ENCODE measurements at regions not wholly inside any gene's neighbourhood (a gene's known extent, or its start where the extent isn't known, plus 50 kb on each side); places are given as distances from the start of the nearest gene placed in this dataset.
A peak's percentile ranks its signal among the peaks of the same experiment; 100 is the strongest.

DNA sequence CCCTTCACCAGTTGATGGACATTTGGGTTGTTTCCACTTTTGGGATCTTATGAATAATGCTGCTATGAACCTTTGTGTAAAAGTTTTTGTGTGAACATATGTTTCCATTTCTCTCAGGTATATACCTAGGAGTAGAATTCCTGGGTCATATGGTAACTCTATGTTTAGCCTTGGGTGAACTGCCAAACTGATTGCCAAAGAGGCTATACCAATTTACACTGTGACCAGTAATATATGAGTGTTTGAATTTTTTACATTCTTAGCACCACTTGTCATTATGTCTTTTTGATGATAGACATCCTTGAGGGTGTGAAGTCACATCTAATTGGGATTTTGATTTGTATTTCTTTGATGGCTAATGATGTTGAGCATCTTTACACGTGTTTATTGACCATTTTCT, 290.1 kb downstream of the DUSP10 start:
- no peak for DNase-seq (ENCODE audit: low read depth in 2 of 3, low spot score in 1 of 3)

DNA sequence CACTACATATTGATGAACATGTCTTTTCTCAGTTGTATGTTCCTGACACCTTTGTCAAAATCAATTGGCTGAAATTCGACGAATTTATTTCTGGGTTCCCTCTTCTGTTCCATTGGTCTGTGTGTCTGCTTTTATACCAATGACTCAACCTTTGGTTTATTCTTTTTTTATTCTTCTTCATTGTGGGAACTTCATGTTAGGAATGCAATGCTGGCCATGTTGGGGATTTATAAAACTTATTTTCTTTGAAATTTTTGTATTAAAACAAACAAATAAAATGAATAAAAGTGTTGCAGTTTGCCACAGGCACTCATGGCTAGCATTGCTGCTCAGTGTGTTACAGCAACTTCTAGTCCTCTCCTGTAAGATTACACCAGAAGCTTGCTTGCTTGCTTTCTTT, 287.8 kb downstream of the DUSP10 start:
- DNase-seq (ENCODE audit: low read depth in 2 of 3, low spot score in 1 of 3): no peak

DNA sequence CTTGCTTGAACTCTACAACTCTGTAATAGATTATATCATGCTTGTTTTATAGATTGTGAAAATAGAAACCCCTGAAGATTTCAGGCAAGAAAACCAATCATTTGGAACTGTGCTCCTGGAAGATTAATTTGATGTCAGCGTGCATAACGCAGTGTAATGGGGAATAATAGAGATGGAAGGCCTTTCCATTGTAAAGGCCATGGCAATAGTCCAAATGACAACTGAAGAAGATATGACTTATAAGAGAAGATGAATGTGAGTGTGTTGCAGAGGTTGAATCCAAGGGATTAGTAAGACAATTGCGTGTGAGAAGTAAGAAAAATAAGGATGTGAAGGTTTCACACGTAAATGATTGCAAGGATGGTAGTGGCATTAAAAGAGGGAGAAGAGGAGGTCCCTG, 285.0 kb downstream of the DUSP10 start:
- no peak for DNase-seq (ENCODE audit: low read depth in 2 of 3, low spot score in 1 of 3)

DNA sequence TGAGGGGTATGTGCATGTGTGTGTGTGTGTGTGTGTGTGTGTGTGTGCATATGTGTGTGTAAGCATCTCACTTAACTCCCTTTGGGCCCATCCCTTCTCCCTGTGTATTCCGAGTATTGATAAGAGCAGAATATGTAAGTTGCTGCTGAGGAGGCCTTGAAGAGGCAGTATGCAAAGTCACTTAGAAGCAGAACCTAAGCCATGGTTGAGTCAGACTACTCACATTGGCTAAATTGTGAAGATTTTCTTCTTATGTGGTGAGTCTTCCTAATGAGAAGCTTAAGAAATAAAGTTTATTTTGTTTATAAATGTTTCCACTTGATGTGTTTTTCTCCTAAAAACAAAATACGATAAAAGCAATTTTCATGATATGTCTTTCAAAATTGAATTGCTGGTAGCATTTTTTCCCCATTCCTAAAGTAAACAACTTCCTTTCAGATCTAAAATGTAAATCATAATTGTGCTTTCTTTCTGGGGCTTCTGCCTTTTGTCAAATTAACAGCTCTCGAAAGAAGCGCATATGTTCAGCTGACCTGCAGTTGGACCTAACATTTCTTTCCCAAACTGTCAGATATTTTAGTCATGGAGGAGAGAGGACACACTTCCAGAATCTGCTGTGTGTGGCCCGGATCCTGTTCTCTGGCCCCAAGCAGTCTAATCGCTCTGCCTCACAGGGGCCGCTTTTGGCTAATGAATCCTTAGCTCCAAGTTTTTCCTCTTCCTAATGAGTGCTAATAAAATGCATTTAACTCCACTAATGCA, 284.0 kb downstream of the DUSP10 start:
- no peak for DNase-seq (ENCODE audit: low read depth in 2 of 3, low spot score in 1 of 3)

DNA sequence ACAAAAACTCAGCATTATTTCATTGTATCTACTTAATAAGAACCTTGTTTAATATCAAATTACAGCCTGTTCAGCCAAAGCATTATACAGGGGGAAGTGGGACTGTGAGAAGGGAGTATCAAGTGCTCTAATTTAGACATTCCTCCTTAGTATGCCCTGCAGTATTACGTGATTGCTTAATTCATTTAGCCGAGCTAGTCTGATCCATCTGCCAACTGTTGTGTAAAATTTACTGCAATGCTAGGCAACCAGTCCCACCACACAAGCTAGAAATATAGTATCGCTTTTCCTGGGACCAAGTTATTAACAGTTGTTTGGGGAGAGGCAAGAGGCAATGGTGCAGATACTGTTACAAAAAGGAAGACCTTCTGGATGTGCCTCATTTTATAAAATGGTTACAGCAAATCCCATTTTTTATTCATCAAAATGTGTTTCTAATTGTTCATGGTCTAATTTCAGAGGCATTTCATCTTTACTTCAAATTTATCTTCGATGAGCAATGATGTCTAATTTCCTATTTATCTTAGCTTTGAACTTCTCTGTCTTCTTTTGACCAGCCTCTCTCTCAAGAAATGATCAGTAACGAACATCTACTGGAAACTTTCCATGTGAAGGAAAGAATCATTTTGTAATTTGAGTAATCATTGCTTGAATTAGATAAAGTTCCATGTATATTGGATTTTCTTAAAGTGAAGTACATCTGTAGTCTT, 283.3 kb downstream of the DUSP10 start:
- no peak for DNase-seq (ENCODE audit: low read depth in 2 of 3, low spot score in 1 of 3)

DNA sequence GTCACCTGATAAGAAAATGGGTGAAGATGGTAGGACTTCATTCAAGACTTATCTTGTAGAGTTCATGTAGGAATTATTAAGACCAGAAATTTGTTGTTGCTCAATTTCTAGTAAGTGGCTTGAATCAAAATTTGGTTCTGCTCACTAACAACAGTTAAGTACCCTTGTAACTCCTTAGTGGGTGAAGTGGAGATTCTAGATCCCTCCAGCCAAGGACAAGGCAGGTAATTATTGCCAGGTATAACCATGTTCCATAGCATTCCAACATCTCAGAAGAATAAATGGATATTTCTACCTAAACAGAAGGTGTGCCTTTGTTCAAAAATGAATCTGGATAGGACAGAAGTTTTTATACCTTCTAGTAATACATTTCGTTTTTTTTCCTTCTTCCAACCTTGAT, 282.3 kb downstream of the DUSP10 start:
- DNase-seq (ENCODE audit: low read depth in 2 of 3, low spot score in 1 of 3): no peak

DNA sequence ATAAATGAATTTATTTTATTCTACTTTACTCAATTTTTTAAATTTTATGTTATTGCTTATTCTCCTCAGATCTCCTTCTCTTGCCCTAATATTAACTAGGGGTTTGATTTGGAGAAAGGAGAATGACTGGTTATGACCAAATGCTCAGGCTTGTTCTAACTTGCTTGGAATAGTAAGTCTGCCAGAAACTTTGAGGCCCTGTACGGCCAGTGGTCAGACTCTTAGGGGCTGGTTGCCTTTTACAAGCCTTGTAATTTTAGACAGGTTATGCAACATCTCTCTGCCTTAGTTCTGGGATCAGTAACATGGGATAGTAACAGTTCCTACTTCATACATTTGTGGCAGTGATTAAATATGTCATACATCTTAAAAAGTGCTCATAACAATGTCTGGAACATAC, 279.5 kb downstream of the DUSP10 start:
- no peak for DNase-seq (ENCODE audit: low read depth in 2 of 3, low spot score in 1 of 3)

DNA sequence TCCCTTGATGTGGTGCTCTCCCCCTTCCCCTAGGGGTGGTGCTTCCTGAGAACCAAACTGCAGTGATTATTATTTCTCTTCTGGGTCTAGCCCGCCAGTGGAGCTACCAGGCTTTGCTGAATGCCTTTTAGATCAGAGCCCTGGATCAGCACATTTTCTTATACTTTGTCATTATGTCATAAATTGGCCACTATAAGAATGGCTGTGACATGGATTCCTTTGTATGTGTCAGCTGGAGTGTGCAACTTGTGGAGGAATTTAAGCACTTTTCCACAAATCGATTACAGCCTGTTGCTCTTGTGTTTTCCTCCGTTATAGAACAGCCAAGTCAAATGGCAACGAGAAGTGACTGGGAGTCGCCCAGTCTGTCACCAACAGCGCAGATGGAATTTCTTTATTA, 273.3 kb downstream of the DUSP10 start:
- DNase-seq (ENCODE audit: low read depth in 2 of 3, low spot score in 1 of 3): no peak

DNA sequence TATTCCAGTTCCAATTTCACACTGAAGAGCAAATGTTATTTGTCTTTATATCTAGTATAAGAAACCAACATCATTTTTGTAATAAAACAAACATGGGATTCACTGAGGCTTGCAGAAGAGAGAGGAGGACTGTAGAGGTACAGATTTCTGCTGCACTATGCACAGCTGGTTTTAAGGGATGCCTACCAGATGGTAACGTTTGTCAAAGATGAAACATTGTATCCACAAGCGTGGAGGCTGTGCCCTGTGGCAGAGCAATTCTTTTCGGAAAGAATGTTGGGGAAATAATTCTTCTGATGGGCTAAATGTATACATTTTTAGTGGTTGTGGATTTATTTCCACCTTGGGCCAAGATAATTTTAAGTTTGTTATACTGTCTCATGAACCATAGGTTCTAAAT, 272.4 kb downstream of the DUSP10 start:
- no peak for DNase-seq (ENCODE audit: low read depth in 2 of 3, low spot score in 1 of 3)

DNA sequence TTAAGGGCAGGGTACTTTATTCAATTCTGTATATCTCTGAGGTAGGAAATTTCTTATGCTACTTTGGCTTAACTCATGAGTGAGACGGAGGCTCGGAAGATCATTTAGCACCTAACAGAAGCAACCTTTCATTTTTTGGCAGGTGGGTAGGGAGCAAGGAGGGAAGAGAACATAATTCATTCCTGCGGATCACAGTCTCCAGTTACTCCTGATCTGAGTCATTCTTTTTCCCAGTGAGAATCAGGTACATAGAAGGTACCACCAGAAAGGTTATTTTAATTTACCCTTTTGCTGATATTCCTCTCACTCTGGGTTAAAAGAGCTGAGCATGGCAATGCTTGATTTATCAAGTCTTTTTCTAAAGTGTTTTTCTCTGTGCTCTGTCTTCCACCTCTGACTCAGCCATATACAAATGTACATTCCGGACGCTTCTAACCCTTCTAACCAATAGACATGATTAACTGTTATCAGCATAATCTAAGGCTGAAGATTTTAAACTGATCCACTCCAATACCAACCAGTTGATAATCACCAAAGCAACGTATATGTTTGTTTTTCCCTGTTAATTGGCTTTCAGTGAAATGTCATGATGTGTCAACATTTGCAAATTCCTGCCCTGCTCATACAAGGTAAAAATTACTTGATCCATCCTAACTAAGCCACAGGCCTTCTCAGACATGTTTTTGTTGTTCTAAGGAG, 271.7 kb downstream of the DUSP10 start:
- DNase-seq (ENCODE audit: low read depth in 2 of 3, low spot score in 1 of 3): no peak

DNA sequence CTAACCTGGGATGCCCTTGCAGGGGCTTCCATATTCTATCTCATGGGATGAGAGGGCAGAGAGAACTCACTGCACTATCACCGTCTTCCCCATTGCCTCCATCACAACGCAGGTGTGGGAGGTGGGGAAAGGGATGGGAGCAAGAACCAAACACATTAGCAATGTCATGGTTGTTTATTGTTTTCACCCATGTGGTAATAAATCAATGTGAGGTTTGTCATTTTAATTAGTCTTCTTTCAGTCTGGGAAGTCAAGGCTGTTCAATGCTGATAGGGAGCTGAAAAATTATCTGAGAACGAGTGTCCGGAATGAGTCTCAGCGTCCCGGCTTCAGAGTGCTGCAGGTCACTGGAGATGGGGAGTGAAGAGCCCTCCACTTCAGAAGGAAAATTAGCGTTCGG, 268.5 kb downstream of the DUSP10 start:
- no peak for DNase-seq (ENCODE audit: low read depth in 2 of 3, low spot score in 1 of 3)

DNA sequence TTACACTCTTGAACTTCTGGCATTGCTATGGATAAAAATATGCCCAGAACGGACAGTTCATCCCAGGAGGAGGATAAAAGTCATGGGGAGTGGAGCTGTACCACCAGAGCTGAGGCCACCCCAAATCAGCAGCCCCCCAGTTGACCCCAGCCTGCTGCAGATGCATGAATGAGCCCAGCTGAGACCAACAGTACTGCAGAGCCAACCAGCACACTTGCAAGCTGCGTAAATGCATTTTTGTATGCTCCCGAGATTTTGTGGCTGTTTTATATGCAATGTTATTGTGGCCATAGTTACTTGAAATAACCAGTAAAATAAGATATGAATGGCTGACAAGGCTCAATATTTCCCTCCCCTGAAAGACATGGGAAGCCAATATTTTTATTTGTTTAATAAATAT, 264.6 kb downstream of the DUSP10 start:
- DNase-seq (ENCODE audit: low read depth in 2 of 3, low spot score in 1 of 3): no peak

DNA sequence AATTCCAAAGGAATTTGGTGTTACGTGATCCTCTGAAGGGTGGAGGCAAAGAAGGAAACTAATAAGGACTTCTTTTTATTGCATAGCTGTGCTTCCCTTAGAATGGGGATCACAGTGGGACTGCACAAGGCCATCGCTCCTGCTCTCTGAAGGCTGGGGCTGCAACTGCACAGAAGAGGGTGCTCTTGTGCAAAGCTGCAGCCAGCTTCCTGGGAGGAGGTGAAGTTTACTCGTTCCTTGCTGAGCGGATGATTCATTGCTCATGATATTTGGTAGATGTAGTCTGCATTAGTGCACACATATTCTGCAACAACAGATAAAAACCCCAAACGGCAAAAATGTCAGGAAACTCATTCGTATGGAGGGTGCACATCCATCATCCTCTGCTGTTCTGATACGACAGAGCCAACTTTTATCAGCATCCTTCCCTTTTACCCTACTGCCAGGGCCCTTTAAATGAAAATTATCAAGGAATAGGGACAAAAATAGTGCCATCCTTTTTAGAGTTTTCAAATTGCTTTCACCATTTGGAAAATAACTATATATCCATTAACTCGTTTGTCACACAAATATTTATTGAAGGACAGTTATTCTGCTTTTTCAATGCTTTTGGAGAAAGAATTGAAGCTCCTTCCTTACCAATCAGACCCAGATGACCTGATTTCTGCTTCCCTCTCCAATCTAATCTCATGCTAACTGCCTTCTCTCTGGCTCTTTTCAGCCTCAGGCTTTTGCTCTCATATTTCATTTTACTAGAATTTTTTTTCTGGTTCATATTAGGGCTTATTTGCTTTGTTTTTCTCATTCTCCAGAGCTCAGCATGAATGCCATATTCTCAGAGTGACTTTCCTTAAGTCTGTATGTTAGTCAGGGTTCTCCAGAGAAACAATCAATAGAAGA, 263.6 kb downstream of the DUSP10 start:
- peak; percentile 12 to 36 (median 28) for DNase-seq (ENCODE audit: low read depth in 2 of 3, low spot score in 1 of 3)

DNA sequence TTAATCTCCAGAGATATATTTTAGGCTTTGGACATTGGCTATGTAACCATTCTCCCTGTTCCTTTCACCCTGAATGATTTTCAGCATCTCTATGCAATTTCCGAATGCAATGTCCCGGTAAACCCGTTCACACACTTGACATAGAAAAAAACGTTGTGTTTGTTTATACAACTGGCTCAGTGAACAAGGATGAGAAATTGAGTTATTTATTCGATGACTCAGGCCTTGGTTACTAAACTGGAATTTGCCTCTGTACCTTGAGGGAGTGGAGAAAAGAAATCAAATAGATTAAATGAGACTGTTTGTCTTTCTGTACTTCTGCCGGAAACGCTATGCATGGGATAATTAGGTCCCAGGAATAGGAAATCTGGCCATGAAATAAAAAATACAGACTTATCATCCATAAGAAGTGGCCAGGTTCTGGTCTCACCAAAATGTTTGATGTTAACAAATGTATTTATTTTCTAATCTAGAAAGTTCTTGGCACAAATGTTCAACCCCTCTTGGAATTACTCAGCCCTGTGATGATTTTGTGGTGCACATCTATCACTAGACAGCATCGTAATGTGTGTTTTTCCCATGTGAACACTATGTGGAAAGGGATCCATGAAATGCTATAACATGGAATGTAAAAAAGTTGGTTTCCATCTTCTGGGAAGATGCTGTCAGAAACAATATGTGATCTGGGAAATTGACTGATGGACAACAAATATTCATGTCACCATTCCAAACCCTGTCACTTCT, 253.9 kb downstream of the DUSP10 start:
- no peak for DNase-seq (ENCODE audit: low read depth in 2 of 3, low spot score in 1 of 3)

DNA sequence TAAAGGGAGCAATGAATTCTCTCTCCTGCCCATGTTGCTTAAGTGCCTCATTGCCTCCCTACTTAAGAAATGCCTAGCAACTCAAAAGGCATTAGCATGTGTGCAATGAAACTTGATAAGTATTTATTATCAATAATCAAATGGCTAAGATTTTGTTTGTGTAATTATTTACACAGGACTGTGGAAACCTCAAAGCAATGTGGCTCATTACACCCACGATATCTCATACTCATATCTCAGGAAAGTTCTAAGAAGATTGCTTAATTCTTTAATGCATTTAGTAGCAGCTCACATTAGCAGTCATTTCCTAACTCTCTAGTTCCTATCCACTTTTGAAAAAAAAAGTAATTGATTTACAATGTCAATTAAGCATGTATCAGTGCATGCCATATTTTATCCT, 253.3 kb downstream of the DUSP10 start:
- DNase-seq (ENCODE audit: low read depth in 2 of 3, low spot score in 1 of 3): no peak

DNA sequence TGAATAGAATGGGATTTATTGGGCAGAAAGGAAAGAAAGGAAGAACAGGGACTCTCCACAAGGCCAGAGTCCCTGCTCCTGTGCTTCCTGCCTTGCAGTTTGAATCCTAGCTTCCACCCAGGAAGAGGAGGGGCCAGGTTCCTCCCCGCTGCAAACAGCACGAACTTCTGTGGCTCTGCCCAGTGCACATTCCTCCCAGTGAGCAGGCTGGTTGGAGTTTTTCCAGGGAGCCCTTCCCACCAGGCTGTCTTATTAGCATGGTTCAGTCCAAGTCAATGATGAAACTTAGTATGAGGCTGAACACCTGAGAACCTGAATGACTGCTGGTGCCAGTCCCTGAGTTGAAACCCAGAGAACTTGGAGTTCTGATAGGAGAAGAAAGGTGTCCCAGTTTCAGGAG, 247.2 kb downstream of the DUSP10 start:
- no peak for DNase-seq (ENCODE audit: low read depth in 2 of 3, low spot score in 1 of 3)

DNA sequence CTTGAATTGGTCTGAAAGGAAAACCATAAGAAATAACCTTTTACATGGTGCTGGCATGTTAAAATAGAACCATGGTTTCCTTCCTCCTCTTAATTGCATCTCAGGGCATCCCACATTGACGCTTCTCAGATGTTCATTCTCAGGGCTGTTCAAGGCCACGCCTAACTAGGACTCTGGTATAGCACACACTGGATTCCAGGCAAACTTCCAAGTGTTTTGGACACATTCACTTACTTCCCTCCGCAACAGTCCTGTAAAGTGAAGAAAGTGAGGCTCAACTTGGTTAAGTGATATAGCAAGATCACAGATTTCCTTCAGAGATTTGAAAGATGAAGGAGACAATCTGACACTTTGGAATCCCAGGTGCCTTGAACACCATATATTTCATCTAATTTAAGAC, 244.8 kb downstream of the DUSP10 start:
- no peak for DNase-seq (ENCODE audit: low read depth in 2 of 3, low spot score in 1 of 3)

DNA sequence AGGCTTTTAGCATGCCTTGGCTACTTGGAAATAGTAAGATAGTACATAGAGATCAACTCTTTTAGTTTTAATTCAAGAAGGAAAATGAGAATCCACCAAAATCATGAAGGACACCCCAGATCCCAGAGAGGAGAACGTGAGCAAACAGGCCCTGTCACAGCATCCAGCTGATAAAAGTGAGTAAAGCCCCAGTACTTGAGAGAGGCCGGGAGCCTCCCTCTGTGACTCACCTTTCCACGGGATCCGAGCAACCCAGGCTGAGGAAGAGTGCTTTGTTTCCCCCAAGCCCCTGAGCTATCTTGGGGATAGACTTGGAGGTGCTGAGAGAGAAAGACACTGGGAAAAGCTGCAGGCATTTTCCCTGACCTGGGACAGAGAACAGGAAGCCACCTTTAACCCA, 238.6 kb downstream of the DUSP10 start:
- DNase-seq (ENCODE audit: low read depth in 2 of 3, low spot score in 1 of 3): no peak

DNA sequence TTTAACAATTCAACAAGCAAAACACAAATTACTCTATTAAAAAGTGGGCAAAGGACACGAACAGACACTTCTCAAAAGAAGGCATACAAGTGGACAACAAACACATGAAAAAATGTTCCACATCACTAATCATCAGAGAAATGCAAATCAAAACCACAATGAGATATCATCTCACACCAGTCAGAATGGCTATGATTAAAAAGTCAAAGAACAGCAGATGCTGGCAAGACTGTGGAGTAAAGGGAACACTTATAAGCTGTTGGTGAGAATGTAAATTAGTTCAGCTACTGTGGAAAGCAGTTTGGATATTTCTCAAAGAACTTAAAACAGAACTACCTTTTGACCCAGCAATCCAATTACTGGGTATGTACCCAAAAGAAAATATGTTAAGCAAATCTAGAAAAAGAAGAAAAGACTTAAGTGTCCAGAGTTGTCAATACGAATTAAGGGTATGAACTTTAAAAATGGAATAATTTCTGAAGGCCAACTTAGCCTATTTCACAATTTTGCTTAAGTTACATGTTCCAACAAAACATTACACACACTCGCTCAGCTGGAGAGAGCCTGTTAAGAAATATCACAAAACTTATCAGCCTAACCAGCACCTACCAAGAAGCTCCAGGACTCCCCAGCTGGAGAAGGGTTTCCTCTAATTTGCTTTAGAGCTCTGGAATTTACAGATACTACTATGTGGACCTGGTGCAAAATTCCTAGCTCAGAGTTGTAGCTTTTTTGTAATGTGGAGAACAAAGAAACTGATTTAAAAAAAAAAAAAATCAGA, 232.1 kb downstream of the DUSP10 start:
- DNase-seq (ENCODE audit: low read depth in 2 of 3, low spot score in 1 of 3): no peak
